IMR-90 (cell line): ENCODE measurements at regions not wholly inside any gene's neighbourhood (a gene's known extent, or its start where the extent isn't known, plus 50 kb on each side); places are given as distances from the start of the nearest gene placed in this dataset.

Experiments
- ATAC-seq: fragments of 200-7000 bp; cut with Tn5 transposase; 2 replicates; pipeline ENCODE4 v1.9.1; 2020; ENCODE audit warnings: low read depth, mild to moderate bottlenecking, moderate library complexity
- BruUV-seq: library from RNA; stranded (reverse); fragments of 400-500 nt; replicated peaks from 2 replicates; lab custom pipeline; 2021; lab: Mats Ljungman, UMichigan
- CTCF ChIA-PET: fragments of 300-600 bp; formaldehyde crosslinking; extraction: SDS; loops from one replicate; lab custom pipeline; 2021; ENCODE audit warnings: antibody characterized with exemption; lab: Yijun Ruan, JAX
- POLR2A ChIA-PET: fragments of 300-600 bp; sonication (Branson Sonifier 250); formaldehyde crosslinking; loops from one replicate; lab custom pipeline; 2022; ENCODE audit warnings: antibody characterized with exemption; ENCODE audit not compliant: unreplicated experiment; lab: Charles Lee
- DNase-seq: peaks from one replicate; pipeline ENCODE4 v3.0.0; 2013
- H2AFZ ChIP-seq: replicated peaks from 2 replicates; pipeline ENCODE3; 2013; ENCODE audit warnings: low read length, mild to moderate bottlenecking; ENCODE audit not compliant: poor library complexity
- H2AK5ac ChIP-seq: 2 replicates; pipeline ENCODE4 v1.6.1; 2013; ENCODE audit warnings: low read depth, low read length, inconsistent platforms
- H2AK9ac ChIP-seq: replicated peaks from 2 replicates; pipeline ENCODE3; 2013; ENCODE audit warnings: mild to moderate bottlenecking, low read depth, low read length, moderate library complexity; ENCODE audit not compliant: poor library complexity
- H2BK120ac ChIP-seq: 2 replicates; pipeline ENCODE4 v1.6.1; 2013; ENCODE audit warnings: low read depth, low read length, inconsistent platforms
- H2BK15ac ChIP-seq: 3 replicates; pipeline ENCODE4 v1.6.1; 2013; ENCODE audit warnings: low read depth, low read length, inconsistent platforms
- H2BK20ac ChIP-seq: 2 replicates; pipeline ENCODE4 v1.6.1; 2013; ENCODE audit warnings: low read depth, mild to moderate bottlenecking, inconsistent platforms, low read length, moderate library complexity
- H2BK5ac ChIP-seq: 2 replicates; pipeline ENCODE4 v1.6.1; 2013; ENCODE audit warnings: mild to moderate bottlenecking, low read depth, low read length, inconsistent platforms; ENCODE audit not compliant: poor library complexity, severe bottlenecking
- H3K14ac ChIP-seq: replicated peaks from 2 replicates; pipeline ENCODE4 v1.6.1; 2013; ENCODE audit warnings: low read depth, low read length, inconsistent platforms
- H3K18ac ChIP-seq: 2 replicates; pipeline ENCODE4 v1.6.1; 2013; ENCODE audit warnings: low read depth, low read length, control low read depth
- H3K23ac ChIP-seq: 2 replicates; pipeline ENCODE4 v1.6.1; 2013; ENCODE audit warnings: low read depth, low read length, inconsistent platforms
- H3K27ac ChIP-seq: 2 replicates; pipeline ENCODE4 v1.5.1; 2013; ENCODE audit warnings: mild to moderate bottlenecking, control low read depth, low read length; ENCODE audit not compliant: insufficient read depth
- H3K27me3 ChIP-seq: 2 replicates; pipeline ENCODE4 v1.6.1; 2013; ENCODE audit warnings: low read length; ENCODE audit not compliant: control insufficient read depth, insufficient read depth
- H3K36me3 ChIP-seq: 2 replicates; pipeline ENCODE4 v1.6.1; 2013; ENCODE audit warnings: low read length, mixed read lengths; ENCODE audit not compliant: control insufficient read depth, insufficient read depth
- H3K4ac ChIP-seq: 2 replicates; pipeline ENCODE4 v1.6.1; 2013; ENCODE audit warnings: low read depth, low read length, inconsistent platforms
- H3K4me1 ChIP-seq: 2 replicates; pipeline ENCODE4 v1.6.1; 2013; ENCODE audit warnings: low read length, mixed read lengths; ENCODE audit not compliant: control insufficient read depth, insufficient read depth
- H3K4me2 ChIP-seq: 2 replicates; pipeline ENCODE4 v1.6.1; 2013; ENCODE audit warnings: low read depth, mild to moderate bottlenecking, control low read depth, low read length, moderate library complexity
- H3K4me3 ChIP-seq: 2 replicates; pipeline ENCODE4 v1.5.1; 2013; ENCODE audit warnings: low read depth, mild to moderate bottlenecking, control low read depth, low read length, moderate library complexity; ENCODE audit not compliant: insufficient read depth
- H3K56ac ChIP-seq: 2 replicates; pipeline ENCODE4 v1.6.1; 2013; ENCODE audit warnings: low read length, inconsistent platforms; ENCODE audit not compliant: insufficient read depth; ENCODE audit errors: extremely low read depth
- H3K79me1 ChIP-seq, 2 experiments: 2 replicates each; pipeline ENCODE4 v1.6.1; 2013; ENCODE audit warnings: low read length in 2 of 2, inconsistent platforms in 1 of 2, low read depth in 1 of 2
- H3K9ac ChIP-seq: 2 replicates; pipeline ENCODE4 v1.6.1; 2013; ENCODE audit warnings: low read depth, low read length, control low read depth
- H3K9me1 ChIP-seq: 2 replicates; pipeline ENCODE4 v1.6.1; 2013; ENCODE audit warnings: low read length, inconsistent platforms; ENCODE audit not compliant: insufficient read depth
- H3K9me3 ChIP-seq: 2 replicates; pipeline ENCODE4 v1.6.1; 2013; ENCODE audit warnings: low read length; ENCODE audit not compliant: control insufficient read depth, insufficient read depth
- H4K20me1 ChIP-seq: 2 replicates; pipeline ENCODE4 v1.6.1; 2013; ENCODE audit warnings: low read length, inconsistent platforms; ENCODE audit not compliant: insufficient read depth
- H4K5ac ChIP-seq: 2 replicates; pipeline ENCODE4 v1.6.1; 2013; ENCODE audit warnings: mild to moderate bottlenecking, low read depth, low read length, control low read depth
- H4K8ac ChIP-seq, 2 experiments: 2 replicates each; pipeline ENCODE4 v1.6.1; 2013; ENCODE audit warnings: low read depth in 2 of 2, low read length in 2 of 2, control low read depth in 1 of 2, inconsistent platforms in 1 of 2
- H4K91ac ChIP-seq: 2 replicates; pipeline ENCODE4 v1.6.1; 2013; ENCODE audit warnings: low read depth, low read length, inconsistent platforms; ENCODE audit not compliant: insufficient read depth
- CEBPB ChIP-seq: IDR thresholded peaks from 2 replicates; pipeline ENCODE4 v1.6.1; 2012; ENCODE audit warnings: low read depth, low read length, improper control_type of control experiment
- RFX5 ChIP-seq: IDR thresholded peaks from 2 replicates; pipeline ENCODE4 v1.8.0; 2012; ENCODE audit warnings: low read depth, mild to moderate bottlenecking, low read length, moderate library complexity
- WGBS, 2 experiments: methylation state at CpG; one replicate each; pipeline versions ENCODE4 v1.1.5 to v1.1.7; 2013; ENCODE audit warnings: missing lambda C conversion rate in 2 of 2; ENCODE audit not compliant: insufficient read length in 1 of 2; ENCODE audit errors: extremely low coverage in 2 of 2; 5-methylcytosine and 5-hydroxymethylcytosine counted together
- dilution Hi-C: fragments of 300-500 bp; cut with HindIII; formaldehyde crosslinking; loops from one replicate; pipeline ENCODE4 v1.14.3; 2018; ENCODE audit warnings: low sequenced_read_pairs; ENCODE audit not compliant: unreplicated experiment
- in situ Hi-C: fragments of 300-500 bp; cut with MboI; formaldehyde crosslinking; loops from 3 replicates; pipeline ENCODE4 v1.14.3; 2019; ENCODE audit warnings: low sequenced_read_pairs, inconsistent platforms, mixed read lengths
- intact Hi-C: fragments of 100-400 bp; cut with micrococcal nuclease; formaldehyde crosslinking; loops from 2 replicates; pipeline ENCODE4 v1.10.0; 2022

GRCh38 chrX:7269991-7270390 lies 122.0 kb upstream of the PUDP start:
- Histone ChIP-seq H3K14ac (0 out of 2 replicates have a peak overlapping the region, but pooled peaks have one; percentile 42), H3K9me1 (no peaks in the 10 kb centered on the region), H3K18ac (peak overlapping the region; percentile 98), H4K8ac (no peak overlapping the region; a peak in 1 of 4 replicates), H3K36me3 (no peaks in the 10 kb centered on the region), H3K4me2 (peak overlapping the region; percentile 91), H2BK20ac (peak overlapping the region; percentile 91; the same call in 1 of the 2 replicates), H2AK5ac (no peak overlapping the region), H4K91ac (peak overlapping the region; percentile 72), H3K56ac (peak overlapping the region; percentile 35; the same call in 1 of the 2 replicates), H2BK120ac (peak overlapping the region; percentile 93), H2BK5ac (peak overlapping the region; percentile 54), H3K9ac (no peak overlapping the region), H3K79me1 (no peaks in the 10 kb centered on the region), H3K4me3 (no peak overlapping the region), H3K4ac (peak overlapping the region; percentile 81), H3K23ac (no peak overlapping the region; the same call in 1 of the 2 replicates), H3K27me3 (no peaks in the 10 kb centered on the region), H3K9me3 (no peaks in the 10 kb centered on the region), H2AFZ (no peak overlapping the region), H4K5ac (peak overlapping the region; percentile 95), H2AK9ac (no peak overlapping the region), H2BK15ac (no peak overlapping the region), H3K27ac (peak overlapping the region; percentile 96), H3K4me1 (peaks cover 8% of the 10 kb centered on the region), H4K20me1 (no peaks in the 10 kb centered on the region)
- in situ Hi-C loops: no loop called here
- 40% methylated on average over 1 of the region's 3 CpGs; no CpG with 5 or more reads in 1 of the 2 experiments for WGBS, 2 experiments
- ATAC-seq (peak; percentile 85), DNase-seq (peak; percentile 58)
- ChIA-PET POLR2A (interaction anchor here (0.6 kb wide), 1 partner anchor 160 kb away, joined by 4 read pairs; no protein-coding TSS in a partner anchor), CTCF (no interaction called here)
- no TSS peak for BruUV-seq
- intact Hi-C loops: loop anchor here (5.0 kb wide), 1 partner anchor 47 kb away; no protein-coding TSS in a partner anchor
- dilution Hi-C loops: no loop called here
- peak; percentile 61 for TF ChIP-seq CEBPB
- no peak for TF ChIP-seq RFX5
